Stimulated activated naive CD8-positive, alpha-beta T cell treated with anti-CD3 and anti-CD28 coated beads, Interleukin-15, Interleukin-2, amounts not matched to agents 100 U/mL and 50 U/mL, for 24 hours (primary cell): ENCODE measurements at regions not wholly inside any gene's neighbourhood (a gene's known extent, or its start where the extent isn't known, plus 50 kb on each side); places are given as distances from the start of the nearest gene placed in this dataset.

Experiments
- ATAC-seq: fragments of 150-1000 bp; cut with Tn5 transposase; one replicate; pipeline ENCODE4 v1.10.0; 2021
- DNase-seq: peaks from one replicate; pipeline ENCODE4 v3.0.0; 2021

- ATAC-seq, result no peak
- DNase-seq, result no peak
Measured at GRCh38 chr2:120953066-120953756, 217.5 kb downstream of the GLI2 start.

DNA sequence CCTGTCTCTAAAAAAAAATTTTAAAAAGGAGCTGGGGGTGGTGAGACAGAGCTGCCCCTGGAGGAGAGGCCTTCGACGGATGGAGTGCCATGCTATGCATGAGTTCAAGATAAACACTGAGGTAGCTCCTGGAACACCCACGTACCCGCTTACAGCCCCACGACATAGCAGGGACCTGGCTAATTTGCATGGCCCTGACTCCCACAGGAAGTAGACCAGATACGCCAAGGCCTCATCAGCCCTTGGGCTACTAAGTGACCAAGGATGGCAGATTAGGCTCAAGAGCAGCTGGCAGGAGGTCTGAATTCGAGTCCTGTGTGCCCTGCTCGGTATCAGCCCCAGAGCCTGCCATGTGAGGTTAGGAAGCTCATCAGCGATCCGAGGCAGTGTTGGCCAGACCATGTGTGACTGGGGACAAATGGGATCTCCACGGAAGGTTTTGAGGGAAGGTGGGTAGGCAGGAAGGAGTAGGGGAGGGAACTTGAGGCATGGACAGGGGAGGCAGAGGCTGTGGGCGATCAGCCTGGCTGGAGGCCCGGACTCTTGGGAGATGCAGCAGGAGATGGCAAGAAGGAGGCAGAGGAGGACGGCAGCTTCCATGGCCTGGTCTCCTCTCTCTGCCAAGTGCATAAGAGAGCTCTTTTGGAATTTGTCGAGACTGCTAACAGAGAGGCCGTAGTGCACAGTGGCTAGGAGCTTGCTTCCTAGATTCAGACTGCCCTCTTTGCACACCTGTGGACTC lies 218.3 kb downstream of the GLI2 start:
- no peak for ATAC-seq
- no peak for DNase-seq

- no peak for ATAC-seq
- no peak for DNase-seq
Measured at GRCh38 chr2:120954939-120955338, 219.3 kb downstream of the GLI2 start.

- ATAC-seq, result no peak
- no peak for DNase-seq
Measured at GRCh38 chr2:120955427-120955826, 219.8 kb downstream of the GLI2 start.

- DNase-seq (no peak), ATAC-seq (no peak)
Measured at GRCh38 chr2:120956486-120957156, 221.0 kb downstream of the GLI2 start.

DNA sequence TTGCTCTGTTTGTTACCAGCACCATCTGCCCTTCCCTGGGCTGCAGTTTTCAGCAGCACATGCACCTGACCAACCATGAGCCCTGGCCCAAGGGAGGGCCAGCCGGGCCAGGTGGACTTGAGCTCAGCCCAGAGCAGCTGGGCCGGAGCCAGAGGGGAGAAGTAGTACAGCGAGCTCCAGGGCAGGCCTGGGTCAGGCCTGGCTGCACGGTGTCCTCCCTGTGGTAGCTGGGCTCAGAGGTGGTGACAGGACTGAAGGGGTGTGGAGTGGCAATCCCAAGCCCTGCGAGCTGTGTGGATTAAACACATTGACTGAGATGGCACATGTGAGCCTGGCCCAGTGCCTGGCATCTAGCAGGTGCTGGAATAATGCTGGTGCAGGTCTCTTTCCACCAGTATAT lies 222.2 kb downstream of the GLI2 start:
- DNase-seq (no peak), ATAC-seq (no peak)

DNA sequence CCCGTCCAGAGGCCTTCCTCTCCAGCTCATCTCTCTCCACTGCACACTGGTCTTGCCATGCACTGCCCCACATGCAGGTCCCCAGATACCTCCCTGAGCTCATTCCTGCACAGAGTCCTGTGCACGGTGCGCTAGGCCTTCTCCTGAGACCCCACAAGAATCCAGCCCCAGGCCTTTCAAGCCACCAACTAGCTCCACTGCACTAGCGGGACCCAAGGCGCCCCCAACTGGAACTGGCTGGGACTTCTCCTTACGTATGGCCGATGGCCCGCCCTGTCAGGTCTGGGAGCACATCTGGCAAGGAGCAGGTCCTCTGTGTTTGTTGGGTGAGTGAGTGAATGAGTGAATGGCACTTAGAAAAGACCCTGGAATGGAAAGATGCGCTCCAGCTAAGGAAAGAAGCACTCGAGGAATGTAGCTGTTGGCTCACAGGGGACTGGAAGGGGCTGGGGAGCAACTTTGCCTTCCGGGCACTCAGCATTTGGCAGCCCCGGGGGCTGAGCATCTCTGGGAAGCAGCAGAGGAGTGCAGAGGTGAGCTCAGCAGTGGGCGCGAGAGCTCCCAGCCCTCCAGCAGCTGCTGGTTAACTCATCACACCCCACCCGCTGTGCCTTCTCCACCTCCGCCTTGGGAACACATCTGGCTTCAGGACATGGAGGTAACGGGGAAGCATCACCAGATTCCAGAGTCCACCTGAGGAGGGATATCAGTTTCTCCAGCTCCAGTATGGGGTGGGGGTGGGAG lies 223.1 kb downstream of the GLI2 start:
- no peak for DNase-seq

GRCh38 chr2:120959426-120959825 lies 223.8 kb downstream of the GLI2 start:
- DNase-seq (no peak), ATAC-seq (no peak)

More for the DNA sequence above, 223.1 kb downstream of the GLI2 start:
- no peak for ATAC-seq

DNA sequence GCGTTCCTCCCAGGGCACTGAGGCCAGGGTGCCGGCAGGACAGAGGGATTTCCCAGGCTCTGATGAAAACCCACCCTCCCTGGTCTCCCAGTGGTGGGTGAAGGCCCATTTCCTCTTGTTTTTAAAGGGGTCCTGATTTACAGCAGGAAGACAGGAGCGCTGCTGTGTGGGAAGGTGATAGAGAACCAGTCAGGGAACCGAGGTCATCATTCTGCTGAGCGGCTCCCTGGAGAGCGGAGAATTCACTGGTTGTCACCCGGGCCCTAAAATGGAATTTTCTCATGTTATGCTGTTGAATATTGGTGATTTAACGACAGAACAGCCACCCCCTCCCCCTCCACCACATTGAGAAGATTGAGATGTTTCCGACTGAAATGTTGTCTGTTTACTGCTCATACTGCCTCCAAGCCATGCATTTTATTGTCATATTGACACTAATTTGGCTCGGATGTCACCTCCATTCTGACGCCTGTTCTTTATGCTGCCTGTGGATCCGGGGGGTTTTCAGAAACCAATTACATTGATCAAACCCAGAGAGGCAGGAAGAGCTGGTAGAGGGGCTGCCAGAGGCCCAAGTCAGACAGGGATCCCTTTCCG lies 225.2 kb downstream of the GLI2 start:
- DNase-seq, result no peak
- ATAC-seq, result no peak

DNA sequence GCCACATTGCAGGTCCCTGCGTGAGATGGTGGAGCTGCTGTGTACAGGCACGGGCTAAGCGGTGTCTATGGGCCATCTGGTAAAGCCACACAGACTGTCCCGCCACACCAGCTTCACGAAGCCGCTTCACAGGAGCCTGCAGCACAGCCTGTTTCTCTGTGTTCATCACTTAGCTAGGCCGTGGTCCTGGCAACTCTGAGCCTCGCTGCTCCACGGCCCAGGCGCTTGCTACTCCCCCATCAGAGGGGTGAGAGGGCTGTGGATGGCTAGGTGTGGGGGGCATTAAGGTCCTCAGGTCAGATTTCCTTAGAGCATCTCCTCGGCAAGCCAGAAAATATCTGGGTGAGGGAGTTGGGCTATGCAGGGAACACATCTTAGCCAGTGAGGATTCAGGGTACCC lies 225.7 kb downstream of the GLI2 start:
- no peak for ATAC-seq
- no peak for DNase-seq

- no peak for DNase-seq
- ATAC-seq, result no peak
Measured at GRCh38 chr2:120963997-120964705, 228.5 kb downstream of the GLI2 start.

- no peak for ATAC-seq
- no peak for DNase-seq
Measured at GRCh38 chr2:120964819-120965218, 229.2 kb downstream of the GLI2 start.

- no peak for ATAC-seq
- no peak for DNase-seq
Measured at GRCh38 chr2:120966510-120967254, 231.0 kb downstream of the GLI2 start.

DNA sequence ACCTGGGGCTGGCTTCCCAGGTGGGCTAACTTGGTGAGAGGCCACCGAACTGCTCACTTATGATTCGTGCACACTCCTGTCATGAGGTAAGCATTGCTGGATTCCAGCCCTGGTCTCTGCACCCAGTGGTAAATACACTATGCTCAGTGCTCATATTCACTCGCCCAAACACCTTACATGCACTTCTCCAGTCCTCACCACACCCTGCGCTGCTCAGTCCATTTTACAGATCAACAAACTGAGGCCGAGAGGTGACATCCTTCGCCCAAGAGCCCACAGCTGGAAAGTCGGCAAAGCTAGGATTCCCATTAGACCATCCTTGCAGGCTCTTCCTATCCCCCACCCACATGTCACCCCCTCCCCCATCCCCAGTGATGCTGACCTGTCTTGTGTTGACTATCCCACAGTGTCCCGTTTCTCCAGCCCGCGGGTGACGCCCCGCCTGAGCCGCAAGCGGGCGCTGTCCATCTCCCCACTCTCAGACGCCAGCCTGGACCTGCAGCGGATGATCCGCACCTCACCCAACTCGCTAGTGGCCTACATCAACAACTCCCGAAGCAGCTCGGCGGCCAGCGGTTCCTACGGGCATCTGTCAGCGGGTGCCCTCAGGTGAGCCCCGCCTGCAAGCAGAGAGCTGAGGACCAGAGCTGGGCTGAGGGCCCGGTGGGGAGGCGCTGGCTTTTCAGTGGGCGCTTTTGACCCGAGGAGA lies 232.8 kb downstream of the GLI2 start:
- DNase-seq, result no peak
- ATAC-seq, result no peak

- ATAC-seq (no peak), DNase-seq (no peak)
Measured at GRCh38 chr2:120969613-120970355, 234.1 kb downstream of the GLI2 start.

GRCh38 chr2:120971866-120972265 lies 236.2 kb downstream of the GLI2 start:
- ATAC-seq (no peak), DNase-seq (no peak)

DNA sequence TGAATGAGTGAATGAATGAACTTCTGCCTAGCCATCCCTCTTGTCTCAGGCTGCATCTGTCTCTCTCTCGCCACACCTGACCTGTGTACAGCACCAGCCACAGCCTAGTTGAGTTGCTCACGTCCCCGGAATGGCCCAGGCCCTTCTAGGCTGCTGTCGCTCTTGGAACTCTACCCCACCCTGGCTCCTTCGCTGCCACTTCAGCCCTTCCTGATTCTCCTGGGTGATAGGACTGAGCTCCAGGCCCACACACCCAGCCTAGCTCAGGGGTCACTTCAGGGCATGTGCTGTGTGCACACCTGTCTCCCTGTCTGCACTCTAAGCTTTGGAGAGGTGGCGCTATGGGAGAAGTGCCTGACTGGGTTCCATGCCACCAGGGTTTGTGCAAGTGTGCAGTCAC lies 236.6 kb downstream of the GLI2 start:
- ATAC-seq (no peak), DNase-seq (no peak)

- no peak for ATAC-seq
- DNase-seq, result no peak
Measured at GRCh38 chr2:120973196-120973595, 237.5 kb downstream of the GLI2 start.

DNA sequence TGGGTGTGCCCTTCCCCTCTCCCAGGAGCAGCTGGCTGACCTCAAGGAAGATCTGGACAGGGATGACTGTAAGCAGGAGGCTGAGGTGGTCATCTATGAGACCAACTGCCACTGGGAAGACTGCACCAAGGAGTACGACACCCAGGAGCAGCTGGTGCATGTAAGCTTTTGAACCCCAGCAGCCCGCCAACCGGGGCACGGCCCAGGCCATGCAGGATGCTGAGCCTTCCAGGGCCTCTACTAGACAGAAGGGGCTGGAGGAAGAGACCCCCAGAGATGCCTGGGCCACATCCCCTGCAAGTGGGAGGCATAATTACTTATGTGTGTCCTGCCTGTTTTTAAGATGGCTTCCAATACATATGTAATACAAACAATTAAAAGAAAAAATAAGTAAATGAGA lies 239.3 kb downstream of the GLI2 start:
- no peak for ATAC-seq
- DNase-seq, result no peak
